HG02885 (cell line): ENCODE measurements at regions not wholly inside any gene's neighbourhood (a gene's known extent, or its start where the extent isn't known, plus 50 kb on each side); places are given as distances from the start of the nearest gene placed in this dataset.

Source experiments
- ATAC-seq: cut with Tn5 transposase; IDR thresholded peaks from one replicate; pipeline ENCODE4 v1.9.1; 2021; ENCODE audit warnings: mild to moderate bottlenecking; ENCODE audit not compliant: unreplicated experiment, poor library complexity

- no peak for ATAC-seq
These were observed 703.7 kb upstream of the FZD8 start for GRCh38 chr10:36345807-36346206.

- no peak for ATAC-seq
These were observed 703.1 kb upstream of the FZD8 start for GRCh38 chr10:36345175-36345533.

- no peak for ATAC-seq
These were observed 702.4 kb upstream of the FZD8 start for GRCh38 chr10:36344240-36345174.

- no peak for ATAC-seq
These were observed 700.7 kb upstream of the FZD8 start for GRCh38 chr10:36342781-36343180.

- ATAC-seq = no peak
These were observed 699.4 kb upstream of the FZD8 start for GRCh38 chr10:36341471-36341870.

- no peak for ATAC-seq
These were observed 694.2 kb upstream of the FZD8 start for GRCh38 chr10:36336315-36336714.

GRCh38 chr10:36333446-36333845 lies 691.4 kb upstream of the FZD8 start:
- no peak for ATAC-seq

GRCh38 chr10:36332926-36333325 lies 690.8 kb upstream of the FZD8 start:
- no peak for ATAC-seq

- no peak for ATAC-seq
These were observed 689.0 kb upstream of the FZD8 start for GRCh38 chr10:36331121-36331520.

- no peak for ATAC-seq
These were observed 683.7 kb upstream of the FZD8 start for GRCh38 chr10:36325815-36326214.

- ATAC-seq = no peak
These were observed 682.7 kb upstream of the FZD8 start for GRCh38 chr10:36324831-36325230.

- ATAC-seq = no peak
These were observed 671.0 kb upstream of the FZD8 start for GRCh38 chr10:36313142-36313541.

GRCh38 chr10:36303896-36304295 lies 661.8 kb upstream of the FZD8 start:
- no peak for ATAC-seq

- ATAC-seq = no peak
These were observed 660.0 kb upstream of the FZD8 start for GRCh38 chr10:36302086-36302485.

- no peak for ATAC-seq
These were observed 659.4 kb upstream of the FZD8 start for GRCh38 chr10:36301539-36301938.

GRCh38 chr10:36301139-36301538 lies 659.0 kb upstream of the FZD8 start:
- no peak for ATAC-seq

GRCh38 chr10:36283827-36284226 lies 641.7 kb upstream of the FZD8 start:
- ATAC-seq = no peak

- ATAC-seq = no peak
These were observed 639.8 kb upstream of the FZD8 start for GRCh38 chr10:36281831-36282331.

GRCh38 chr10:36280890-36281499 lies 638.9 kb upstream of the FZD8 start:
- ATAC-seq = no peak

- no peak for ATAC-seq
These were observed 638.2 kb upstream of the FZD8 start for GRCh38 chr10:36280321-36280741.

- ATAC-seq = no peak
These were observed 636.1 kb upstream of the FZD8 start for GRCh38 chr10:36278176-36278575.

- ATAC-seq = no peak
These were observed 635.4 kb upstream of the FZD8 start for GRCh38 chr10:36277459-36277858.
